Esophagus squamous epithelium (tissue), 5 donors: ENCODE measurements at regions not wholly inside any gene's neighbourhood (a gene's known extent, or its start where the extent isn't known, plus 50 kb on each side); places are given as distances from the start of the nearest gene placed in this dataset.

Source experiments
- DNase-seq: peaks from one replicate; lab custom pipeline; 2025; lab: John Stamatoyannopoulos, UW
- H3K27ac ChIP-seq, 4 donors: fragments of 200-600 bp; sonication (generic); one replicate each; pipeline ENCODE4 v1.5.1; 2016 to 2019; ENCODE audit warnings: mild to moderate bottlenecking in 1 of 4
- H3K27me3 ChIP-seq, 4 donors: fragments of 200-600 bp; sonication (generic); 1 replicate in 3 of 4; 2 replicates in 1 of 4; pipeline versions ENCODE4 v1.5.1 to v1.6.0; 2017 to 2021; ENCODE audit warnings: antibody characterized with exemption in 1 of 4
- H3K36me3 ChIP-seq, 3 donors: fragments of 200-600 bp; sonication (generic); one replicate each; pipeline ENCODE4 v1.5.1; 2016 to 2019
- H3K4me1 ChIP-seq, 3 donors: fragments of 200-600 bp; sonication (generic); one replicate each; pipeline ENCODE4 v1.5.1; 2017 to 2019
- H3K4me3 ChIP-seq, 4 donors: fragments of 200-600 bp; sonication (generic); 1 replicate in 3 of 4; 2 replicates in 1 of 4; pipeline ENCODE4 v1.5.1; 2016 to 2019; ENCODE audit warnings: mild to moderate bottlenecking in 2 of 4, moderate library complexity in 1 of 4
- H3K9me3 ChIP-seq, 3 donors: fragments of 200-600 bp; sonication (generic); one replicate each; pipeline ENCODE4 v1.5.1; 2016 to 2019
- POLR2A ChIP-seq, 4 donors: fragments of 450-650 bp; IDR thresholded peaks; one replicate each; pipeline ENCODE4 v1.6.1; 2017; ENCODE audit warnings: antibody characterized with exemption in 4 of 4, mild to moderate bottlenecking in 4 of 4, moderate library complexity in 3 of 4
- WGBS, 2 donors: methylation state at CpG; one replicate each; pipeline ENCODE4 v1.1.5; 2018; 5-methylcytosine and 5-hydroxymethylcytosine counted together
- intact Hi-C: fragments of 100-400 bp; cut with DNase I; formaldehyde crosslinking; loops from one replicate; pipeline ENCODE4 v1.15.0; 2022
- TF ChIP-seq, protein P1 (sequence below), 6 experiments: fragments of 450-650 bp in 4 of 6; fragments of 200-600 bp in 2 of 6; sonication (generic) in 2 of 6; IDR thresholded peaks; one replicate each; pipeline ENCODE4 v1.5.1; 2016 to 2019; ENCODE audit warnings: antibody characterized with exemption in 6 of 6, mild to moderate bottlenecking in 4 of 6, moderate library complexity in 4 of 6
- donor health status: DM: yes; HTN: yes; CAD: no.

DNA sequence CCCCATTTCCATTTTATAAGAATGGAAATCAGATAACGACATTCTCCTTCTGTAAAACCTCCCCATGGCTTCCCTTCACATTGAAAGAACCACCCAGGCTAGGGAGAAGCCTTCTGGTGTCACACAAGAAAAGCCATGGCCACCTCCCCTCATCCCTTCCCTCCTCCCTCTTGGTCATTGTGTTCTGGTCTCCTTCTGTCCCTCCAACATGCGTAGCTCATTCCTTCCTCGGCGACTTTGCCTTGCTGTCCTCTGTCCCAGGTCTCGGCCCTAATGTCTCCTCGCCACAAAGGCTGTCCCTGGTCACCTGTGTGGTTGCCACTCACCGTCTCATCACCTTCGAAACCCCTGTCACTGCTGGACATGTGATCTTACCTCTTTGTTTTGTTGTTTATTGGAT lies 193.9 kb downstream of the BCAS1 start:
- H3K4me1 ChIP-seq, result peaks cover 0 to 29% (median 15%) of the 10 kb centered on the region in 3 donors
- no peaks in the 10 kb centered on the region for H3K27me3 ChIP-seq
- intact Hi-C loops, result no loop called here
- no peak for TF ChIP-seq POLR2A (IDR thresholded peaks at IDR 0.05)
- TF ChIP-seq, protein P1, sequence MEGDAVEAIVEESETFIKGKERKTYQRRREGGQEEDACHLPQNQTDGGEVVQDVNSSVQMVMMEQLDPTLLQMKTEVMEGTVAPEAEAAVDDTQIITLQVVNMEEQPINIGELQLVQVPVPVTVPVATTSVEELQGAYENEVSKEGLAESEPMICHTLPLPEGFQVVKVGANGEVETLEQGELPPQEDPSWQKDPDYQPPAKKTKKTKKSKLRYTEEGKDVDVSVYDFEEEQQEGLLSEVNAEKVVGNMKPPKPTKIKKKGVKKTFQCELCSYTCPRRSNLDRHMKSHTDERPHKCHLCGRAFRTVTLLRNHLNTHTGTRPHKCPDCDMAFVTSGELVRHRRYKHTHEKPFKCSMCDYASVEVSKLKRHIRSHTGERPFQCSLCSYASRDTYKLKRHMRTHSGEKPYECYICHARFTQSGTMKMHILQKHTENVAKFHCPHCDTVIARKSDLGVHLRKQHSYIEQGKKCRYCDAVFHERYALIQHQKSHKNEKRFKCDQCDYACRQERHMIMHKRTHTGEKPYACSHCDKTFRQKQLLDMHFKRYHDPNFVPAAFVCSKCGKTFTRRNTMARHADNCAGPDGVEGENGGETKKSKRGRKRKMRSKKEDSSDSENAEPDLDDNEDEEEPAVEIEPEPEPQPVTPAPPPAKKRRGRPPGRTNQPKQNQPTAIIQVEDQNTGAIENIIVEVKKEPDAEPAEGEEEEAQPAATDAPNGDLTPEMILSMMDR (IDR thresholded peaks at IDR 0.05), result no peak
- H3K27ac ChIP-seq, result no peak overlapping the region
- no peak overlapping the region for H3K4me3 ChIP-seq
- H3K36me3 ChIP-seq, result no peaks in the 10 kb centered on the region
- DNase-seq, result no peak
- WGBS, 2 donors, result 86 to 92% methylated on average over 8 of the region's 8 CpGs
- no peaks in the 10 kb centered on the region for H3K9me3 ChIP-seq

DNA sequence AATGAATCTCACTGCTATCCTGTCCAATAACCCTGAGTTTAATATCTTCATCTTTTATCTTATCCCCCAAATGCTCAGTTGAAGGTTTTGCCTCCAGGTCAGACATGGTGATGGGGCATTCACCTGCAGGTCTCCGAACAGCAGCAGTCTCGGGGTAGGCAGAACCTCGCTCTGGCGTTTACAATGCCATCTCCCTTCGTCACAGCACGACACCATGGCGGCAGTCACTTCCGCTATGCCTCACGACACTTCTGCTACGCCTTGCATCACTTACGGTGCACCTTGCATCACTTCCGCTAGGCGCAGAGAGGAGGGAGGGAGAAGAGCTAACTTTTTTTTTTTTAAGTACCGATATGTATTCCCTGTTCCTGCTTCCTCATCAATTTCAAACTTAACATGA lies 194.9 kb downstream of the BCAS1 start:
- DNase-seq, result no peak
- no peak overlapping the region for H3K4me3 ChIP-seq

GRCh38 chr20:53874706-53875105 lies 195.7 kb downstream of the BCAS1 start:
- TF ChIP-seq POLR2A (IDR thresholded peaks at IDR 0.05), result no peak
- TF ChIP-seq, protein P1 (IDR thresholded peaks at IDR 0.05), result no peak
- Histone ChIP-seq H3K27me3 (no peaks in the 10 kb centered on the region), H3K36me3 (no peaks in the 10 kb centered on the region), H3K4me1 (peaks cover 0 to 46% (median 15%) of the 10 kb centered on the region in 3 donors), H3K27ac (no peak overlapping the region), H3K9me3 (no peaks in the 10 kb centered on the region), H3K4me3 (no peak overlapping the region)
- WGBS, 2 donors, result 78 to 92% methylated on average over 1 of the region's 1 CpG
- intact Hi-C loops, result no loop called here
- DNase-seq, result no peak

More for the DNA sequence above, 194.9 kb downstream of the BCAS1 start:
- TF ChIP-seq, protein P1 (IDR thresholded peaks at IDR 0.05), result no peak
- no peak for TF ChIP-seq POLR2A (IDR thresholded peaks at IDR 0.05)
- H3K4me1 ChIP-seq, result peaks cover 0 to 39% (median 15%) of the 10 kb centered on the region in 3 donors
- intact Hi-C loops, result no loop called here
- H3K27ac ChIP-seq, result no peak overlapping the region
- 94 to 95% methylated on average over 13 to 14 of the region's 14 CpGs for WGBS, 2 donors
- no peaks in the 10 kb centered on the region for H3K36me3 ChIP-seq
- no peaks in the 10 kb centered on the region for H3K27me3 ChIP-seq
- no peaks in the 10 kb centered on the region for H3K9me3 ChIP-seq

DNA sequence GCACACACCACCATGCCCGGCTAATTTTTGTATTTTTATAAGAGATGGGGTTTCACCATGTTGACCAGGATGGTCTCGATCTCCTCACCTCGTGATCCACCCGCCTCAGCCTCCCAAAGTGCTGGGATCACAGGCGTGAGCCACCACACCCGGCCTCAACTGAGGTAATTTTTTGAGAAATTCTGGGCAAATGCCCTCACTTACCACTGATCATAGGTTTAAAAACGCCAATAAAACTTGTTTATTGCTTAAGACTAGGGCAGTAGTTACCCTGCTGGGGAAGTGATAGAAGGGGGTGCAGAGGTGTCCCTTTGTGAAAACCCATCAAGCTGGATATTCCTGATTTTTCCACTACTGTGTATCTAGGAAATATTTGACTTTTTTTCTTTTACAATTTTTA lies 196.3 kb downstream of the BCAS1 start:
- Histone ChIP-seq H3K9me3 (no peaks in the 10 kb centered on the region), H3K36me3 (no peaks in the 10 kb centered on the region), H3K4me3 (no peak overlapping the region), H3K27me3 (no peaks in the 10 kb centered on the region), H3K27ac (no peak overlapping the region), H3K4me1 (peaks cover 0 to 51% (median 20%) of the 10 kb centered on the region in 3 donors)
- WGBS, 2 donors, result 90 to 93% methylated on average over 6 to 7 of the region's 7 CpGs
- DNase-seq, result no peak
- intact Hi-C loops, result no loop called here
- TF ChIP-seq, protein P1 (IDR thresholded peaks at IDR 0.05), result no peak
- no peak for TF ChIP-seq POLR2A (IDR thresholded peaks at IDR 0.05)

GRCh38 chr20:53873230-53873604 lies 197.2 kb downstream of the BCAS1 start:
- TF ChIP-seq POLR2A (IDR thresholded peaks at IDR 0.05), result no peak
- TF ChIP-seq, protein P1 (IDR thresholded peaks at IDR 0.05), result no peak
- 22 to 39% methylated on average over 2 of the region's 2 CpGs for WGBS, 2 donors
- no peaks in the 10 kb centered on the region for H3K9me3 ChIP-seq
- H3K4me3 ChIP-seq, result peak overlapping the region in 1 of 4 donors; percentile 26
- intact Hi-C loops, result no loop called here
- H3K27ac ChIP-seq, result peak overlapping the region in 1 of 4 donors; percentile 55
- H3K36me3 ChIP-seq, result no peaks in the 10 kb centered on the region
- DNase-seq, result no peak
- peaks cover 0 to 48% (median 20%) of the 10 kb centered on the region in 3 donors for H3K4me1 ChIP-seq
- no peaks in the 10 kb centered on the region for H3K27me3 ChIP-seq
